Ishikawa (cell line): ENCODE measurements at regions not wholly inside any gene's neighbourhood (a gene's known extent, or its start where the extent isn't known, plus 50 kb on each side); places are given as distances from the start of the nearest gene placed in this dataset.

Experiments used
- CEBPB ChIP-seq: IDR thresholded peaks from 2 replicates; pipeline ENCODE4 v1.6.1; 2012
- CREB1 ChIP-seq: IDR thresholded peaks from 2 replicates; pipeline ENCODE4 v1.6.1; 2012; ENCODE audit warnings: low read depth
- EGR1 ChIP-seq: IDR thresholded peaks from 2 replicates; pipeline ENCODE4 v1.6.1; 2012
- EP300 ChIP-seq: IDR thresholded peaks from 2 replicates; pipeline ENCODE4 v1.6.1; 2012; ENCODE audit warnings: borderline replicate concordance
- FOXM1 ChIP-seq: IDR thresholded peaks from 2 replicates; pipeline ENCODE4 v1.6.1; 2012; ENCODE audit warnings: low read depth, borderline replicate concordance
- NFIC ChIP-seq: IDR thresholded peaks from 2 replicates; pipeline ENCODE4 v1.6.1; 2012
- RAD21 ChIP-seq: IDR thresholded peaks from 2 replicates; pipeline ENCODE4 v1.6.1; 2012; ENCODE audit warnings: low read depth
- TAF1 ChIP-seq: IDR thresholded peaks from 2 replicates; pipeline ENCODE4 v1.6.1; 2012; ENCODE audit warnings: low read depth, mild to moderate bottlenecking
- TCF12 ChIP-seq: IDR thresholded peaks from 2 replicates; pipeline ENCODE4 v1.6.1; 2012; ENCODE audit warnings: low read depth
- TEAD4 ChIP-seq: IDR thresholded peaks from 2 replicates; pipeline ENCODE4 v1.6.1; 2012
- YY1 ChIP-seq: IDR thresholded peaks from 2 replicates; pipeline ENCODE4 v1.6.1; 2012; ENCODE audit warnings: low read depth
- ZBTB7A ChIP-seq: IDR thresholded peaks from 2 replicates; pipeline ENCODE4 v1.6.1; 2012; ENCODE audit warnings: low read depth
- TF ChIP-seq, protein P1 (sequence below): IDR thresholded peaks from 2 replicates; pipeline ENCODE4 v1.6.1; 2012; ENCODE audit warnings: low read depth, mild to moderate bottlenecking
- TF ChIP-seq, protein P2 (sequence below): IDR thresholded peaks from 2 replicates; pipeline ENCODE4 v1.6.1; 2012
- TF ChIP-seq, protein P3 (sequence below): IDR thresholded peaks from 2 replicates; pipeline ENCODE4 v1.6.1; 2012

GRCh38 chr20:22652681-22653588 lies 68.6 kb upstream of the FOXA2 start:
- TF ChIP-seq FOXM1 (no peak), YY1 (no peak), TAF1 (no peak), CREB1 (no peak), NFIC (no peak), TCF12 (no peak), EGR1 (no peak), TEAD4 (no peak), ZBTB7A (no peak), EP300 (no peak), RAD21 (no peak), CEBPB (no peak)
- TF ChIP-seq, protein P1, sequence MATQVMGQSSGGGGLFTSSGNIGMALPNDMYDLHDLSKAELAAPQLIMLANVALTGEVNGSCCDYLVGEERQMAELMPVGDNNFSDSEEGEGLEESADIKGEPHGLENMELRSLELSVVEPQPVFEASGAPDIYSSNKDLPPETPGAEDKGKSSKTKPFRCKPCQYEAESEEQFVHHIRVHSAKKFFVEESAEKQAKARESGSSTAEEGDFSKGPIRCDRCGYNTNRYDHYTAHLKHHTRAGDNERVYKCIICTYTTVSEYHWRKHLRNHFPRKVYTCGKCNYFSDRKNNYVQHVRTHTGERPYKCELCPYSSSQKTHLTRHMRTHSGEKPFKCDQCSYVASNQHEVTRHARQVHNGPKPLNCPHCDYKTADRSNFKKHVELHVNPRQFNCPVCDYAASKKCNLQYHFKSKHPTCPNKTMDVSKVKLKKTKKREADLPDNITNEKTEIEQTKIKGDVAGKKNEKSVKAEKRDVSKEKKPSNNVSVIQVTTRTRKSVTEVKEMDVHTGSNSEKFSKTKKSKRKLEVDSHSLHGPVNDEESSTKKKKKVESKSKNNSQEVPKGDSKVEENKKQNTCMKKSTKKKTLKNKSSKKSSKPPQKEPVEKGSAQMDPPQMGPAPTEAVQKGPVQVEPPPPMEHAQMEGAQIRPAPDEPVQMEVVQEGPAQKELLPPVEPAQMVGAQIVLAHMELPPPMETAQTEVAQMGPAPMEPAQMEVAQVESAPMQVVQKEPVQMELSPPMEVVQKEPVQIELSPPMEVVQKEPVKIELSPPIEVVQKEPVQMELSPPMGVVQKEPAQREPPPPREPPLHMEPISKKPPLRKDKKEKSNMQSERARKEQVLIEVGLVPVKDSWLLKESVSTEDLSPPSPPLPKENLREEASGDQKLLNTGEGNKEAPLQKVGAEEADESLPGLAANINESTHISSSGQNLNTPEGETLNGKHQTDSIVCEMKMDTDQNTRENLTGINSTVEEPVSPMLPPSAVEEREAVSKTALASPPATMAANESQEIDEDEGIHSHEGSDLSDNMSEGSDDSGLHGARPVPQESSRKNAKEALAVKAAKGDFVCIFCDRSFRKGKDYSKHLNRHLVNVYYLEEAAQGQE: no peak
- TF ChIP-seq, protein P2, sequence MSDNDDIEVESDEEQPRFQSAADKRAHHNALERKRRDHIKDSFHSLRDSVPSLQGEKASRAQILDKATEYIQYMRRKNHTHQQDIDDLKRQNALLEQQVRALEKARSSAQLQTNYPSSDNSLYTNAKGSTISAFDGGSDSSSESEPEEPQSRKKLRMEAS: no peak
- TF ChIP-seq, protein P3, sequence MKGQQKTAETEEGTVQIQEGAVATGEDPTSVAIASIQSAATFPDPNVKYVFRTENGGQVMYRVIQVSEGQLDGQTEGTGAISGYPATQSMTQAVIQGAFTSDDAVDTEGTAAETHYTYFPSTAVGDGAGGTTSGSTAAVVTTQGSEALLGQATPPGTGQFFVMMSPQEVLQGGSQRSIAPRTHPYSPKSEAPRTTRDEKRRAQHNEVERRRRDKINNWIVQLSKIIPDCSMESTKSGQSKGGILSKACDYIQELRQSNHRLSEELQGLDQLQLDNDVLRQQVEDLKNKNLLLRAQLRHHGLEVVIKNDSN: no peak

DNA sequence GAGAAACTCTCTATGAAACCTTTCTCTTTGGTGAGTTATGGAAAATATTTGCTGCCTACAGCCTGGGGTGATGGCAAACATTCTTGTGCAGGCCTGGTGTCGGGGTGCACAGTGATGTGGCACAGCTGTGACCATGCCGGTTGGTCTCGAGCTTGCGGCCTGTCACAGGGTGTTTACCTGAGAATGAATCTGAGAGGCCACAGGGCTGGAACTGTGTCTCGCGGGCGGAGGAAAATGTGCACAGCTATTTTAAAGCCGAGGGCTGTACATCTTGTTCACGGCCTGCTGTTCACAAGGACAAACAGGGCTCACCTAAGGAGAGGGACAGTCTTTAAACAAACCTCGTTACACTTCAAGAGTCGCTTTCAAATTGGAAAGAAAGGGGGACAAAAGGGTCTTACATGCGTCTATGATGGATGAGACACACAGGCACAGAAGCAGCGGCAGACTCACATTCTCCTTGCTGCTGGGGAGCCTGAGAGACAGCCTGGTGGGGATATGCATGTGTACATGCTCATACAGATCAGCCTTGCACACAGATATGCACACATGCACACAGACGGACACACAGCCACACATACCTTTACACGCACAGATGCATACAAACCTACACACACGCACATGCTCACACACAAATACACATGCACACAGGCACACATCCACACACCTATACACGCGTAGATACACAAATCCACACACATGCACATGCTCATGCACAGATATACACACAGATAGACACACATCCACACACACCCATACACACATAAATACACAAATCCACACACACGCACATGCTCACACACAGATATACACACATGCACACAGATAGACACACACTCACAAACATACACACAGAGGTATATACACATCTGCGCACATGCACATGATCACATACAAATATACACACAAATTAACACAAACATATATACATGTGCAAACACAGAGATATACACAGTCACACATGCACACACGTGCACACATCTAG lies 69.6 kb upstream of the FOXA2 start:
- TF ChIP-seq EGR1: no peak
- TF ChIP-seq TAF1: no peak
- TF ChIP-seq EP300: no peak
- TF ChIP-seq CREB1: no peak
- TF ChIP-seq, protein P2: no peak
- TF ChIP-seq TCF12: no peak
- TF ChIP-seq, protein P3: no peak
- no peak for TF ChIP-seq CEBPB

DNA sequence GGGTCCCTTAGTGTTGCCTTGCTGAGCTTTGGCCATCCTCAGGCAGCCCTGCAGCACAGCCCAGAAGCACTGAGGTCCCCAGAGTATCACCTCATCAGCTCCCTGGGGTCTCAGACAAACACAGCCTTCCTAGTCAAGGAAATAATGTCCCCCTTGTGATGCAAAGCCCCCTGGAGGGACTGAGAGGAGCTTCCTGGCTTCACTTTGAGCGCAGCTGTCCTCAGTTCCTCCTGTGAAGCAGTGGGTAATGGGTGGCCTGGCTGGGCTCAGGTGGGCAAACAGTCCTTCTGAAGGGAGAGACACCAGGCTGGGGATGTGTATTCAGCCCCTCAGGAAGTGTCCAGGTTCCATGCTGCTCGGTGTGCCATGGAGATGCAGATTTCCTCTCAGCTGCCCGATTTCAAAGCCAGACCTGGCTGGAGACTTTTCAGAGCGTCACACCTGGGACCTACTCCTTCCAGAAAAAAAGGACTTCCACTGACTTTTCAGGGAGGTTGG lies 79.2 kb upstream of the FOXA2 start:
- no peak for TF ChIP-seq YY1
- TF ChIP-seq, protein P3: no peak
- TF ChIP-seq ZBTB7A: no peak
- TF ChIP-seq RAD21: no peak
- TF ChIP-seq TEAD4: no peak
- no peak for TF ChIP-seq FOXM1

- TF ChIP-seq FOXM1 (no peak), EGR1 (no peak), CEBPB (no peak), RAD21 (no peak), TEAD4 (no peak), CREB1 (no peak), ZBTB7A (no peak), NFIC (no peak), YY1 (no peak), TAF1 (no peak), EP300 (no peak)
- TF ChIP-seq, protein P3: no peak
- TF ChIP-seq, protein P1: no peak
- TF ChIP-seq, protein P2: no peak
Observed at GRCh38 chr20:22667198-22667597, 82.8 kb upstream of the FOXA2 start.
